HG03575 (cell line): ENCODE measurements at regions not wholly inside any gene's neighbourhood (a gene's known extent, or its start where the extent isn't known, plus 50 kb on each side); places are given as distances from the start of the nearest gene placed in this dataset.
"Not testable (repeated sequence)": the region's sequence is repeated elsewhere in the genome, so short reads cannot be mapped to it uniquely, and the experiment has no call there.

Experiments
- ATAC-seq: cut with Tn5 transposase; IDR thresholded peaks from one replicate; pipeline ENCODE4 v1.9.1; 2021; ENCODE audit not compliant: unreplicated experiment, insufficient number of reproducible peaks, low FRiP score; ENCODE audit errors: extremely low read depth

GRCh38 chr4:141339391-141339790, 118.7 kb downstream of the ZNF330 start:
- ATAC-seq: no peak

GRCh38 chr4:141339966-141340365, 119.3 kb downstream of the ZNF330 start:
- no peak for ATAC-seq

GRCh38 chr4:141340458-141340857, 119.8 kb downstream of the ZNF330 start:
- ATAC-seq: no peak

GRCh38 chr4:141346144-141346543, 125.4 kb downstream of the ZNF330 start:
- ATAC-seq: no peak

GRCh38 chr4:141347684-141348083, 127.0 kb downstream of the ZNF330 start:
- ATAC-seq: no peak

- ATAC-seq: no peak
These were observed 127.4 kb downstream of the ZNF330 start for GRCh38 chr4:141348125-141348524.

GRCh38 chr4:141348573-141348972, 127.9 kb downstream of the ZNF330 start:
- no peak for ATAC-seq

- no peak for ATAC-seq
These were observed 128.5 kb downstream of the ZNF330 start for GRCh38 chr4:141349236-141349635.

GRCh38 chr4:141350122-141350905, 129.6 kb downstream of the ZNF330 start:
- ATAC-seq: no peak

- no peak for ATAC-seq
These were observed 131.6 kb downstream of the ZNF330 start for GRCh38 chr4:141352331-141352730.

- no peak for ATAC-seq
These were observed 132.3 kb downstream of the ZNF330 start for GRCh38 chr4:141352909-141353525.

GRCh38 chr4:141356321-141356962, 135.7 kb downstream of the ZNF330 start:
- ATAC-seq: no peak

- no peak for ATAC-seq
These were observed 136.3 kb downstream of the ZNF330 start for GRCh38 chr4:141356963-141357335.

GRCh38 chr4:141368241-141368640, 147.5 kb downstream of the ZNF330 start:
- not testable (repeated sequence) for ATAC-seq

- ATAC-seq: no peak
These were observed 150.5 kb downstream of the ZNF330 start for GRCh38 chr4:141371206-141371605.

- no peak for ATAC-seq
These were observed 155.2 kb downstream of the ZNF330 start for GRCh38 chr4:141375855-141376254.

GRCh38 chr4:141376769-141377168, 156.1 kb downstream of the ZNF330 start:
- ATAC-seq: no peak

GRCh38 chr4:141387299-141387698, 166.6 kb downstream of the ZNF330 start:
- ATAC-seq: no peak

GRCh38 chr4:141388481-141388880, 167.8 kb downstream of the ZNF330 start:
- no peak for ATAC-seq

- no peak for ATAC-seq
These were observed 169.0 kb downstream of the ZNF330 start for GRCh38 chr4:141389649-141390048.
